HUES48 (cell line): ENCODE measurements at regions not wholly inside any gene's neighbourhood (a gene's known extent, or its start where the extent isn't known, plus 50 kb on each side); places are given as distances from the start of the nearest gene placed in this dataset.

Experiments used
- H3K27ac ChIP-seq: one replicate; pipeline ENCODE4 v1.7.0; 2013; ENCODE audit warnings: low read depth, low read length, inconsistent platforms
- H3K27me3 ChIP-seq: 2 replicates; pipeline ENCODE4 v1.6.1; 2013; ENCODE audit warnings: mild to moderate bottlenecking, low read length; ENCODE audit not compliant: control insufficient read depth, insufficient read depth
- H3K36me3 ChIP-seq: 2 replicates; pipeline ENCODE4 v1.6.1; 2013; ENCODE audit warnings: low read length; ENCODE audit not compliant: control insufficient read depth, insufficient read depth
- H3K4me1 ChIP-seq: 2 replicates; pipeline ENCODE4 v1.6.1; 2013; ENCODE audit warnings: mild to moderate bottlenecking, low read length; ENCODE audit not compliant: control insufficient read depth, insufficient read depth
- H3K4me3 ChIP-seq: 2 replicates; pipeline ENCODE4 v1.5.1; 2013; ENCODE audit warnings: mild to moderate bottlenecking, low read depth, low read length
- H3K9ac ChIP-seq: 2 replicates; pipeline ENCODE4 v1.6.1; 2013; ENCODE audit warnings: mild to moderate bottlenecking, low read depth, low read length, moderate library complexity
- H3K9me3 ChIP-seq: 2 replicates; pipeline ENCODE4 v1.6.1; 2013; ENCODE audit warnings: low read length; ENCODE audit not compliant: control insufficient read depth, insufficient read depth

GRCh38 chr2:226665306-226665831, 134.3 kb downstream of the IRS1 start:
- H3K4me3 ChIP-seq: no peak overlapping the region
- H3K4me1 ChIP-seq: no peaks in the 10 kb centered on the region
- H3K9ac ChIP-seq: no peak overlapping the region
- no peaks in the 10 kb centered on the region for H3K9me3 ChIP-seq
- H3K27me3 ChIP-seq: no peaks in the 10 kb centered on the region
- H3K36me3 ChIP-seq: no peaks in the 10 kb centered on the region
- H3K27ac ChIP-seq: no peak overlapping the region

GRCh38 chr2:226664661-226665060, 135.0 kb downstream of the IRS1 start:
- no peak overlapping the region for H3K4me3 ChIP-seq
- H3K36me3 ChIP-seq: no peaks in the 10 kb centered on the region
- no peaks in the 10 kb centered on the region for H3K27me3 ChIP-seq
- H3K9me3 ChIP-seq: no peaks in the 10 kb centered on the region
- H3K9ac ChIP-seq: no peak overlapping the region
- no peak overlapping the region for H3K27ac ChIP-seq
- H3K4me1 ChIP-seq: no peaks in the 10 kb centered on the region

DNA sequence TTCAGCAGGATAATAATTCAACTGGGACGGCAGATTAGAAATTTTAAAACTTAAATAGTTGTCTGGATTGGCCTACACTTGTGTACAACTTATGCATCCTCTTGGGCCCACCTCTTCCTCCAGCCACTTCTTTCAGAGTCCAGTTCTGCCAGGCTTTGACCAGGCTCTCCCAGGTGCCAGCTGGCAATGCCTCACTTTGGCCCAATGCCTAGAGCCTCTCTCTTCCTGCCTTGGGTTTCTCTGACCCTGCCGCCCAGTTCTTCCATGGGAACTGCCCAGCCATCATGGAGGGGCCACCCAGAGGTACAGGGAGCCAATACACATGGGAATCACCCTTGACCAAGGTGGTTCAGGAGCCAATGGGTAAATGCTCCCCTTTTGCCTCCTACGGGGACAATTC, 135.5 kb downstream of the IRS1 start:
- H3K9ac ChIP-seq: no peak overlapping the region
- no peaks in the 10 kb centered on the region for H3K36me3 ChIP-seq
- no peaks in the 10 kb centered on the region for H3K4me1 ChIP-seq
- H3K27me3 ChIP-seq: no peaks in the 10 kb centered on the region
- no peak overlapping the region for H3K27ac ChIP-seq
- H3K9me3 ChIP-seq: no peaks in the 10 kb centered on the region
- H3K4me3 ChIP-seq: no peak overlapping the region

DNA sequence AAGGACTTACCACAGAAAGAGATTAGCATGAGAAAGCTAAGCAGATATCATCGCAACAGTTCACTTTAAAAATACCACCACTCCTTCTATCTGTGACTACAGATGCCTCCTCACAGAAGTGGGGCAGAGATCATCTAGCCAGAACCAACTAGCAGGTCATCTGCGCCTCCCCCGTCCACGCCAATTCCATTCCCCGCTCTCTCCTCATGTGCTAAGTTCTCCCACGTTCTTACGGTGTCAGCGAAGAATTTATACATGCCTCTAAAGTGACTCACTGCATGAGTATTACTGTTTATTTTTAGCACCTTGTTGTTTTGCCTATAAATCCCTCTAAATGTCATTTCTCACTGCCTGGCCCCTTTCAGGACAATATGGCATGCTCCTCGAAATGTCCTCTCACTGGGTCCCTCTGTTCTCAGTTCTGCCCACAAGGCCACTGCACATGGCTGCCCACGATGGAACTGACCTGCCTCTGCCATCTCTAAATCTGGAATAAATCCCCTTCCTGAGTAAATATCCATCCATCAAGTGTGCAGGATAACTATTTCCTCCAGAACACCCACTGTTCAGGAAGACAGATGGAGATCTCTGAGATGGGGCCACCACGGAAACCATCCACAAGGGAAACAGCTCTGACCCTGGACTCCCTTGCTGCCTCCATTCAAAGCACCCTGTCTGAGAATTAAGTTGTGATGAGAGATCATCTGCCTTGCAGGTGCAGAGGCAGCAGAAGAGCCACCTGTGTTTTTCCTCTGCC, 137.7 kb downstream of the IRS1 start:
- Histone ChIP-seq H3K36me3 (no peaks in the 10 kb centered on the region), H3K4me1 (no peaks in the 10 kb centered on the region), H3K9ac (no peak overlapping the region), H3K4me3 (no peak overlapping the region), H3K9me3 (no peaks in the 10 kb centered on the region), H3K27me3 (no peaks in the 10 kb centered on the region), H3K27ac (no peak overlapping the region)

- Histone ChIP-seq H3K36me3 (no peaks in the 10 kb centered on the region), H3K4me1 (no peaks in the 10 kb centered on the region), H3K4me3 (no peak overlapping the region), H3K27ac (no peak overlapping the region), H3K9me3 (no peaks in the 10 kb centered on the region), H3K9ac (no peak overlapping the region), H3K27me3 (no peaks in the 10 kb centered on the region)
Observed at GRCh38 chr2:226660526-226660925, 139.1 kb downstream of the IRS1 start.

GRCh38 chr2:226660124-226660523, 139.5 kb downstream of the IRS1 start:
- no peaks in the 10 kb centered on the region for H3K27me3 ChIP-seq
- no peak overlapping the region for H3K4me3 ChIP-seq
- H3K9ac ChIP-seq: no peak overlapping the region
- H3K36me3 ChIP-seq: no peaks in the 10 kb centered on the region
- H3K27ac ChIP-seq: no peak overlapping the region
- H3K9me3 ChIP-seq: no peaks in the 10 kb centered on the region
- H3K4me1 ChIP-seq: no peaks in the 10 kb centered on the region

DNA sequence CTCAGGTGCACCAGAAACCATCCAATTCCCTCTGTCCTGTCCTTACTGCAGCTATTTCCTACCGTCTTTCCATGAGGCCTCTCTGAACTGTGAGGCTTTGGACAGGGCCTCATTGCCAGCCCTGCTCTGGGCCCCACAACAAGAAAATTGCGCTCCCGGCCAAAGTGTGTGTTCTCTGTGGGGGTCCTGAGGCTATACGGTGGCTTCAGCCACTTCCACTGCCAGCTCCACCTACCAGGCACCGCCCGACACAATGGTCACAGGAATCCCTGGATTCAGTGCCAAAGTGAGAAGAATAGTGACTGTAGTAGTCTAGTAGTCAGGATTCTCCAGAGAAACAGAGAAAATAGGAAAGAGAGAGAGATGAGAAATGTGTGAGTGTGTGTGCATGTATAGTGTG, 140.2 kb downstream of the IRS1 start:
- Histone ChIP-seq H3K9me3 (no peaks in the 10 kb centered on the region), H3K4me3 (no peak overlapping the region), H3K36me3 (no peaks in the 10 kb centered on the region), H3K27me3 (no peaks in the 10 kb centered on the region), H3K27ac (no peak overlapping the region), H3K4me1 (no peaks in the 10 kb centered on the region), H3K9ac (no peak overlapping the region)

GRCh38 chr2:226658555-226658954, 141.1 kb downstream of the IRS1 start:
- Histone ChIP-seq H3K27ac (no peak overlapping the region), H3K4me1 (no peaks in the 10 kb centered on the region), H3K9me3 (no peaks in the 10 kb centered on the region), H3K36me3 (no peaks in the 10 kb centered on the region), H3K9ac (no peak overlapping the region), H3K4me3 (no peak overlapping the region), H3K27me3 (no peaks in the 10 kb centered on the region)

GRCh38 chr2:226657340-226658053, 142.1 kb downstream of the IRS1 start:
- Histone ChIP-seq H3K4me3 (no peak overlapping the region), H3K9ac (no peak overlapping the region), H3K36me3 (no peaks in the 10 kb centered on the region), H3K27me3 (no peaks in the 10 kb centered on the region), H3K27ac (no peak overlapping the region), H3K9me3 (no peaks in the 10 kb centered on the region), H3K4me1 (no peaks in the 10 kb centered on the region)

GRCh38 chr2:226656367-226656766, 143.3 kb downstream of the IRS1 start:
- no peaks in the 10 kb centered on the region for H3K4me1 ChIP-seq
- no peak overlapping the region for H3K4me3 ChIP-seq
- H3K9me3 ChIP-seq: no peaks in the 10 kb centered on the region
- no peak overlapping the region for H3K27ac ChIP-seq
- no peak overlapping the region for H3K9ac ChIP-seq
- H3K27me3 ChIP-seq: no peaks in the 10 kb centered on the region
- no peaks in the 10 kb centered on the region for H3K36me3 ChIP-seq

DNA sequence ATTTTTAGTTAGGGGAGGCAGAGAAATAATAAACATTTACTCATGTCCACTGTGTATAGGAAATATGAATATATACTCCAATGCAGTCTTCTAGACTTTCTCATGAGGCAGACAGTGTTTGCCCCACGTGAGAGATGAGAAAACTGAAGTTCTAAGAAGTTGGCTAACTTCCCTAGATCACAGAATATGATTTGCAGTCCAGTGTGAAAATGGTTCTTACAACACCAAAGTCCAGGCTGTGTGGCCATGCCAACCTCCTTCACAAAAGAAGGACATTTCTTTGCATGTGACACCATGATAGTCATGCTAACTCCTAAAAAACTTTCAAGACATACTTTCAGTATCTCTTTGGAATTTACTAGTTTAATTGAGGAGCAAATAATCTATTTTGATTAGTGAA, 143.7 kb downstream of the IRS1 start:
- Histone ChIP-seq H3K4me3 (no peak overlapping the region), H3K4me1 (no peaks in the 10 kb centered on the region), H3K27me3 (no peaks in the 10 kb centered on the region), H3K9ac (no peak overlapping the region), H3K9me3 (no peaks in the 10 kb centered on the region), H3K36me3 (no peaks in the 10 kb centered on the region), H3K27ac (no peak overlapping the region)
